ENCODE measurements at regions not wholly inside any gene's neighbourhood (a gene's known extent, or its start where the extent isn't known, plus 50 kb on each side); places are given as distances from the start of the nearest gene placed in this dataset.

DNA sequence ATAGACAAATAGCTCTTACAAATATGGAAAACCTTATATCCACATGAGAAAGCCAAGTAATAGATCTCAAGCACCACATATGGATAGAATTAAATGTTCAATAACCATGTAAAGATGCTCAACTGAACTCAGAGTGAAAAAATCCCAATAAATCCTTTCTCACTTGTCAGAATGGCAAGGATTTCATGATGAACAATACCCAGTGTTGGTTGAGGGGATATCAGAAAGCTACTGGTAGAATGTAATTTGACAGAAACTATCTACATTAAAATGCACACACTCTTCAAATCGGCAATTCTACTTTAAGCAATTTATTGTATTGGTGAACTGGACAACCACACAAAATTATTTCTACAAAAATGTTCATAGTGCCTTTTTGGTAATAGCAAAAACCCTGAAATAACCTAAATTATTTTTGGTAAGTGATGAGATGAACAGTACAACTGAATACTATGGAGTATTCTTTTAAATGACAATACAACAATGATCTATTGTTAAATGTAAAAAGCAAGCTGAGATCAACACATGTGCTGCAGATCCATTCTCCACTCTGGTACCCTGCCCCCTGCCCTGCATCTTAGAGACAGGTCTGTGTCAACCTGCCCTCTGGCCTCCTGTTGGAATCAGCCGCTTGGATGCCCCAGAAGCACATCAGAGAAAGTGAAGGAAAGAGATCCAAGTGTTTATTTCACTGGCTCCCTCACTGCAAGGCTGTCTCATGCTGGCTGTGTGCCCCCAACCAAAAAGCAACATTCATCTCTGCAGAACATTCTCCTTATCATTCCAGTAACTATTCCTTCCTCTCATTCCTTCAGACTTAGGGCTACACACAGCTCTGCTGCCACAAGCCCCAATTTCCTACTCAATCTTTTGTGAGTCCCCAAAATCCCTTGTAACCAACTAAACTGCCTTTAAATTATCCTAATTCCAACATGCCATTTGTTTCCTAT is 442.5 kb downstream of the LRATD1 start:
- no peak overlapping the region for H3K9ac ChIP-seq (ENCODE audit: low read length)
- H3F3A ChIP-seq (ENCODE audit: low read length, unreplicated experiment) = no peaks in the 10 kb centered on the region
- BruUV-seq (replicated peaks) = no TSS peak
- H3K4me1 ChIP-seq (ENCODE audit: insufficient read depth, low read length) = peaks cover 5% of the 10 kb centered on the region; the same call in 1 of the 2 replicates
- no peak overlapping the region for H3K27ac ChIP-seq (ENCODE audit: low read length)
- H3K4me2 ChIP-seq (ENCODE audit: low read length) = no peak overlapping the region
- intact Hi-C loops (cut with micrococcal nuclease) = no loop called here
- no peaks in the 10 kb centered on the region for H3K79me2 ChIP-seq (ENCODE audit: low read length)
- TF ChIP-seq, protein P1, sequence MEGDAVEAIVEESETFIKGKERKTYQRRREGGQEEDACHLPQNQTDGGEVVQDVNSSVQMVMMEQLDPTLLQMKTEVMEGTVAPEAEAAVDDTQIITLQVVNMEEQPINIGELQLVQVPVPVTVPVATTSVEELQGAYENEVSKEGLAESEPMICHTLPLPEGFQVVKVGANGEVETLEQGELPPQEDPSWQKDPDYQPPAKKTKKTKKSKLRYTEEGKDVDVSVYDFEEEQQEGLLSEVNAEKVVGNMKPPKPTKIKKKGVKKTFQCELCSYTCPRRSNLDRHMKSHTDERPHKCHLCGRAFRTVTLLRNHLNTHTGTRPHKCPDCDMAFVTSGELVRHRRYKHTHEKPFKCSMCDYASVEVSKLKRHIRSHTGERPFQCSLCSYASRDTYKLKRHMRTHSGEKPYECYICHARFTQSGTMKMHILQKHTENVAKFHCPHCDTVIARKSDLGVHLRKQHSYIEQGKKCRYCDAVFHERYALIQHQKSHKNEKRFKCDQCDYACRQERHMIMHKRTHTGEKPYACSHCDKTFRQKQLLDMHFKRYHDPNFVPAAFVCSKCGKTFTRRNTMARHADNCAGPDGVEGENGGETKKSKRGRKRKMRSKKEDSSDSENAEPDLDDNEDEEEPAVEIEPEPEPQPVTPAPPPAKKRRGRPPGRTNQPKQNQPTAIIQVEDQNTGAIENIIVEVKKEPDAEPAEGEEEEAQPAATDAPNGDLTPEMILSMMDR (conservative IDR thresholded peaks at IDR 0.05; ENCODE audit: low read depth, low read length) = no peak
- TF ChIP-seq EZH2 (IDR thresholded peaks at IDR 0.05; ENCODE audit: low read length, unreplicated experiment) (no peak), EZH2phosphoT487 (IDR thresholded peaks at IDR 0.05; ENCODE audit: borderline replicate concordance, low read length) (no peak)
- POLR2A ChIA-PET (ENCODE audit: unreplicated experiment) = no interaction called here
- H3K27me3 ChIP-seq (ENCODE audit: low read length) = no peaks in the 10 kb centered on the region
- ATAC-seq (no peak), DNase-seq (no peak)
- CTCF ChIA-PET = no interaction called here
- H3K9me3 ChIP-seq (ENCODE audit: low read length) = no peaks in the 10 kb centered on the region
- no peak overlapping the region for H3K4me3 ChIP-seq (ENCODE audit: low read length)
- no peaks in the 10 kb centered on the region for H4K20me1 ChIP-seq (ENCODE audit: low read length)
- no peaks in the 10 kb centered on the region for H3K9me2 ChIP-seq (replicated peaks; ENCODE audit: low read length)
- H3K36me3 ChIP-seq (ENCODE audit: low read depth, low read length) = no peaks in the 10 kb centered on the region
- no peak overlapping the region for H2AFZ ChIP-seq (ENCODE audit: low read length)

- Histone ChIP-seq H4K20me1 (ENCODE audit: low read length) (no peaks in the 10 kb centered on the region), H3K4me1 (ENCODE audit: insufficient read depth, low read length) (peaks cover 5% of the 10 kb centered on the region; the same call in 1 of the 2 replicates), H3K36me3 (ENCODE audit: low read depth, low read length) (no peaks in the 10 kb centered on the region), H3K4me3 (ENCODE audit: low read length) (no peak overlapping the region), H3K9me3 (ENCODE audit: low read length) (no peaks in the 10 kb centered on the region), H3K27ac (ENCODE audit: low read length) (no peak overlapping the region), H2AFZ (ENCODE audit: low read length) (no peak overlapping the region), H3K4me2 (ENCODE audit: low read length) (no peak overlapping the region), H3K9ac (ENCODE audit: low read length) (no peak overlapping the region), H3K27me3 (ENCODE audit: low read length) (no peaks in the 10 kb centered on the region), H3K79me2 (ENCODE audit: low read length) (no peaks in the 10 kb centered on the region), H3K9me2 (replicated peaks; ENCODE audit: low read length) (no peaks in the 10 kb centered on the region), H3F3A (ENCODE audit: low read length, unreplicated experiment) (no peaks in the 10 kb centered on the region)
- no TSS peak for BruUV-seq (replicated peaks)
- TF ChIP-seq EZH2 (IDR thresholded peaks at IDR 0.05; ENCODE audit: low read length, unreplicated experiment) = no peak
- no peak for TF ChIP-seq EZH2phosphoT487 (IDR thresholded peaks at IDR 0.05; ENCODE audit: borderline replicate concordance, low read length)
- TF ChIP-seq, protein P1 (conservative IDR thresholded peaks at IDR 0.05; ENCODE audit: low read depth, low read length) = no peak
- POLR2A ChIA-PET (ENCODE audit: unreplicated experiment) = no interaction called here
- ATAC-seq (no peak), DNase-seq (no peak)
- intact Hi-C loops (cut with micrococcal nuclease) = no loop called here
- CTCF ChIA-PET = no interaction called here
These were observed 444.2 kb downstream of the LRATD1 start for GRCh38 chr2:15076668-15077067.

GRCh38 chr2:15081356-15081755 is 448.8 kb downstream of the LRATD1 start:
- CTCF ChIA-PET = no interaction called here
- H3K4me2 ChIP-seq (ENCODE audit: low read length) = no peak overlapping the region
- no peaks in the 10 kb centered on the region for H3K79me2 ChIP-seq (ENCODE audit: low read length)
- no peak overlapping the region for H2AFZ ChIP-seq (ENCODE audit: low read length)
- no peak for DNase-seq
- H4K20me1 ChIP-seq (ENCODE audit: low read length) = no peaks in the 10 kb centered on the region
- H3K36me3 ChIP-seq (ENCODE audit: low read depth, low read length) = no peaks in the 10 kb centered on the region
- no peak overlapping the region for H3K4me3 ChIP-seq (ENCODE audit: low read length)
- H3K4me1 ChIP-seq (ENCODE audit: insufficient read depth, low read length) = no peaks in the 10 kb centered on the region
- H3K27me3 ChIP-seq (ENCODE audit: low read length) = no peaks in the 10 kb centered on the region
- no peak for TF ChIP-seq EZH2phosphoT487 (IDR thresholded peaks at IDR 0.05; ENCODE audit: borderline replicate concordance, low read length)
- TF ChIP-seq, protein P1 (conservative IDR thresholded peaks at IDR 0.05; ENCODE audit: low read depth, low read length) = no peak
- TF ChIP-seq EZH2 (IDR thresholded peaks at IDR 0.05; ENCODE audit: low read length, unreplicated experiment) = no peak
- H3K27ac ChIP-seq (ENCODE audit: low read length) = no peak overlapping the region
- intact Hi-C loops (cut with micrococcal nuclease) = no loop called here
- H3K9ac ChIP-seq (ENCODE audit: low read length) = no peak overlapping the region
- no TSS peak for BruUV-seq (replicated peaks)
- no peaks in the 10 kb centered on the region for H3F3A ChIP-seq (ENCODE audit: low read length, unreplicated experiment)
- no peaks in the 10 kb centered on the region for H3K9me3 ChIP-seq (ENCODE audit: low read length)
- POLR2A ChIA-PET (ENCODE audit: unreplicated experiment) = no interaction called here
- ATAC-seq = no peak
- no peaks in the 10 kb centered on the region for H3K9me2 ChIP-seq (replicated peaks; ENCODE audit: low read length)

All from PC-3 (cell line).